Kidney (tissue), 13 donors: ENCODE measurements at regions not wholly inside any gene's neighbourhood (a gene's known extent, or its start where the extent isn't known, plus 50 kb on each side); places are given as distances from the start of the nearest gene placed in this dataset.

Experiments
- DNase-seq, 5 donors: peaks; one replicate each; pipeline ENCODE4 v3.0.0-alpha.2; 2013 to 2020
- FAIRE-seq: peaks from 2 replicates; lab custom pipeline; 2012; peaks lifted over from hg19 to GRCh38; lab: Jason Lieb, UNC
- H3K27ac ChIP-seq, 2 donors: one replicate each; pipeline ENCODE4 v1.7.0; 2013; ENCODE audit warnings: low read depth in 2 of 2, low read length in 2 of 2, inconsistent platforms in 1 of 2
- H3K27me3 ChIP-seq: one replicate; pipeline ENCODE4 v1.7.1; 2013; ENCODE audit warnings: low read length, inconsistent platforms; ENCODE audit not compliant: control insufficient read depth, insufficient read depth
- H3K36me3 ChIP-seq, 3 donors: one replicate each; pipeline versions ENCODE4 v1.7.0 to v1.7.1; 2013; ENCODE audit warnings: low read length in 3 of 3, control low read depth in 1 of 3, inconsistent platforms in 1 of 3; ENCODE audit not compliant: insufficient read depth in 3 of 3, control insufficient read depth in 2 of 3
- H3K4me1 ChIP-seq, 3 donors: one replicate each; pipeline versions ENCODE4 v1.7.0 to v1.7.1; 2013; ENCODE audit warnings: low read length in 3 of 3, inconsistent platforms in 1 of 3, low read depth in 1 of 3; ENCODE audit not compliant: control insufficient read depth in 2 of 3, insufficient read depth in 2 of 3
- H3K4me3 ChIP-seq, 3 donors: one replicate each; pipeline versions ENCODE4 v1.7.0 to v1.8.1; 2013; ENCODE audit warnings: low read length in 3 of 3, control low read depth in 1 of 3, inconsistent platforms in 1 of 3
- H3K9ac ChIP-seq, 3 donors: one replicate each; pipeline versions ENCODE4 v1.7.0 to v1.7.1; 2013; ENCODE audit warnings: low read length in 3 of 3, control low read depth in 1 of 3, inconsistent platforms in 1 of 3
- H3K9me3 ChIP-seq, 3 donors: one replicate each; pipeline versions ENCODE4 v1.7.0 to v1.7.1; 2013; ENCODE audit warnings: low read length in 3 of 3, control low read depth in 1 of 3, inconsistent platforms in 1 of 3; ENCODE audit not compliant: control insufficient read depth in 2 of 3, insufficient read depth in 1 of 3
- CTCF ChIP-seq: IDR thresholded peaks from 3 replicates; pipeline ENCODE4 v1.5.1; 2012; ENCODE audit warnings: mild to moderate bottlenecking, moderate library complexity, borderline replicate concordance; ENCODE audit not compliant: insufficient read depth; ENCODE audit errors: extremely low read depth
- intact Hi-C: fragments of 100-400 bp; cut with DNase I; formaldehyde crosslinking; loops from one replicate; pipeline ENCODE4 v1.11.1; 2022
- donor health status: control.
- donor health status: control.
- donor health status: control.
- donor health status: control.
- donor health status: control.
- donor health status: DM: yes; HTN: yes; CAD: no.
- donor health status: Normal renal cell carcinoma (clear cell type).

- no peak for FAIRE-seq
- Histone ChIP-seq H3K4me1 (no peaks in the 10 kb centered on the region), H3K4me3 (no peak overlapping the region), H3K27ac (no peak overlapping the region), H3K27me3 (no peaks in the 10 kb centered on the region), H3K36me3 (no peaks in the 10 kb centered on the region), H3K9me3 (no peaks in the 10 kb centered on the region), H3K9ac (no peak overlapping the region)
- no peak for DNase-seq
- no peak for TF ChIP-seq CTCF
- intact Hi-C loops: no loop called here
Observed at GRCh38 chr5:164184158-164184557, 678.7 kb downstream of the MAT2B start.

- H3K9me3 ChIP-seq: no peaks in the 10 kb centered on the region
- H3K4me3 ChIP-seq: no peak overlapping the region
- H3K27ac ChIP-seq: no peak overlapping the region
- H3K27me3 ChIP-seq: no peaks in the 10 kb centered on the region
- H3K4me1 ChIP-seq: no peaks in the 10 kb centered on the region
- no peak for DNase-seq
- FAIRE-seq: no peak
- H3K9ac ChIP-seq: no peak overlapping the region
- no peak for TF ChIP-seq CTCF
- H3K36me3 ChIP-seq: no peaks in the 10 kb centered on the region
- intact Hi-C loops: no loop called here
Observed at GRCh38 chr5:164185000-164185399, 679.6 kb downstream of the MAT2B start.

GRCh38 chr5:164186550-164186949 lies 681.1 kb downstream of the MAT2B start:
- no peaks in the 10 kb centered on the region for H3K4me1 ChIP-seq
- DNase-seq (no peak), FAIRE-seq (no peak)
- no peak overlapping the region for H3K27ac ChIP-seq
- intact Hi-C loops: no loop called here
- no peaks in the 10 kb centered on the region for H3K36me3 ChIP-seq
- no peaks in the 10 kb centered on the region for H3K27me3 ChIP-seq
- H3K9ac ChIP-seq: no peak overlapping the region
- no peak overlapping the region for H3K4me3 ChIP-seq
- no peaks in the 10 kb centered on the region for H3K9me3 ChIP-seq
- TF ChIP-seq CTCF: no peak

GRCh38 chr5:164187785-164188184 lies 682.4 kb downstream of the MAT2B start:
- H3K4me1 ChIP-seq: no peaks in the 10 kb centered on the region

More at GRCh38 chr5:164187785-164188184, 682.4 kb downstream of the MAT2B start:
- DNase-seq (no peak), FAIRE-seq (no peak)
- no peak for TF ChIP-seq CTCF
- no peaks in the 10 kb centered on the region for H3K27me3 ChIP-seq
- H3K36me3 ChIP-seq: no peaks in the 10 kb centered on the region
- H3K9me3 ChIP-seq: no peaks in the 10 kb centered on the region
- H3K9ac ChIP-seq: no peak overlapping the region
- intact Hi-C loops: no loop called here
- no peak overlapping the region for H3K4me3 ChIP-seq
- no peak overlapping the region for H3K27ac ChIP-seq
